HG03175 (cell line): ENCODE measurements at regions not wholly inside any gene's neighbourhood (a gene's known extent, or its start where the extent isn't known, plus 50 kb on each side); places are given as distances from the start of the nearest gene placed in this dataset.
"Not testable (repeated sequence)": the region's sequence is repeated elsewhere in the genome, so short reads cannot be mapped to it uniquely, and the experiment has no call there.

Source experiments
- ATAC-seq: cut with Tn5 transposase; IDR thresholded peaks from one replicate; pipeline ENCODE4 v1.9.1; 2021; ENCODE audit warnings: mild to moderate bottlenecking, moderate library complexity; ENCODE audit not compliant: unreplicated experiment

DNA sequence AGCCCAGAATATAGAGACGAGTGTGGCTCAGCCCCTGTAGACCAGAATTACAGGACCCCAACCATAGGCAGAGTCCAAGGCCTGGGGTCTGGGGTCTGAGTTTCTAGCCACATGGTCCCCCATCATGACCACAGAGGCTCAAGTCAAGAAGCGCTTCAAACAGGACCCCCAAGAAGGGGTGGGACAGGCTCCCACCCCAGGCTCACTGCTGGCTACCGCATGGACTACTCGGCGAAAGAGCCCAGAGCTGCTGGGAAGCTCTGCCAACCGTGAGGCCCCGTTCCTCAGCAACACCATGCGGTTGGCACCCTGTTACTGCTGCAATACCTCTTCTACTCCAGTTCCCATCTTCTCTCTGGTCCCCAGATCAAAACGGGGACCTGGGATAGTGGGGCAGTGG is 254.8 kb downstream of the TEX29 start:
- no peak for ATAC-seq

GRCh38 chr13:111575719-111576118 is 255.3 kb downstream of the TEX29 start:
- no peak for ATAC-seq

GRCh38 chr13:111577208-111577828 is 256.9 kb downstream of the TEX29 start:
- ATAC-seq = no peak

- no peak for ATAC-seq
Measured at GRCh38 chr13:111577956-111578605, 257.6 kb downstream of the TEX29 start.

- no peak for ATAC-seq
Measured at GRCh38 chr13:111584101-111584672, 263.7 kb downstream of the TEX29 start.

- ATAC-seq = no peak
Measured at GRCh38 chr13:111584870-111585269, 264.4 kb downstream of the TEX29 start.

- no peak for ATAC-seq
Measured at GRCh38 chr13:111586291-111586690, 265.8 kb downstream of the TEX29 start.

DNA sequence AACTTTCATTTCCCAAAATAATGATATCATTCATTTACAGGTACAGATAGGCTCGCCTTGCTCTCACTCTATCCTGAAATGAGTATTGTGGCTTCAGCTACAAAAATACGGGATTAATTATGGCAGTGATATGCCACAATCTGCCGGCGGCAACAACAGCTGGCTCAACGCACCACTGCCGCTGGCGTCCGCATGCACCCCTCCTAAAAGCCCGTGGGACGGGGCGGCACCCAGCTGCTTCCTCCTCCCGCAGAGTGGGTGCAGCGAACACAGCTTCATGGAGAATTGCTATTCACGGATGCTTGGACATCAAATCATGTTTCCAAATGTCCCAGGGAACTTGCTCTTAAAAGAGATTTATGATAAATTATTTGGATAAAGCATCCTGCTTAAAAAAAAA is 266.8 kb downstream of the TEX29 start:
- ATAC-seq = no peak

DNA sequence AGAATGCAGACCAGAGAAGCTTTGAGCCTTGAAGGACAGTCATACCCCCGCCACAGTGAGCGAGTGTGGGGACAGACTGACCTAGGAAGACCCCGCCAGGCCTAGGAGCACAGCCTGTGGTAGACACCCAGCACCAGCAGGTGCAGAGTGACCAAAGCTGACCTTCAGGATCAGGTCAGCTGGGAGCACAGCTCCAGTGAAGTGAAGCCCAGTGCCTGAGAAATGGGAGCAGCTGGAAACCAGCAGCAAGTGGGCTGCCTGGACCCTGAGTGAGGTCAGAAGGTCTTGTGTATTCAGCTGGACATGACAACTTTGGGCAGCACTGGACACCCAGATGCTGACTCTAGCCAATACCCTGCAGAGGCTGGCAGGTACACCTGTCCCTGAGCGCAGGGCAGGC is 268.9 kb downstream of the TEX29 start:
- no peak for ATAC-seq

- ATAC-seq = no peak
Measured at GRCh38 chr13:111589992-111590391, 269.6 kb downstream of the TEX29 start.

GRCh38 chr13:111590796-111591195 is 270.4 kb downstream of the TEX29 start:
- no peak for ATAC-seq

DNA sequence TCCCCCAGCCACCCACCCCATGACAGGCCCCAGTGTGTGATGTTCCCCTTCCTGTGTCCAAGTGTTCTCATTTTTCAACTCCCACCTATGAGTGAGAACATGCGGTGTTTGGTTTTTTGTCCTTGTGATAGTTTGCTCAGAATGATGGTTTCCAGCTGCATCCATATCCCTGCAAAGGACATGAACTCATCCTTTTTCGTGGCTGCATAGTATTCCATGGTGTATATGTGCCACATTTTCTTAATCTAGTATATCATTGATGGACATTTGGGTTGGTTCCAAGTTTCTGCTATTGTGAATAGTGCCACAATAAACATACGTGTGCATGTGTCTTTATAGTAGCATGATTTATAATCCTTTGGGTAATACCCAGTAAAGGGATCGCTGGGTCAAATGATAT is 273.0 kb downstream of the TEX29 start:
- not testable (repeated sequence) for ATAC-seq

GRCh38 chr13:111594606-111595005 is 274.2 kb downstream of the TEX29 start:
- no peak for ATAC-seq

- ATAC-seq = no peak
Measured at GRCh38 chr13:111595276-111595675, 274.8 kb downstream of the TEX29 start.

GRCh38 chr13:111595791-111596190 is 275.3 kb downstream of the TEX29 start:
- no peak for ATAC-seq

DNA sequence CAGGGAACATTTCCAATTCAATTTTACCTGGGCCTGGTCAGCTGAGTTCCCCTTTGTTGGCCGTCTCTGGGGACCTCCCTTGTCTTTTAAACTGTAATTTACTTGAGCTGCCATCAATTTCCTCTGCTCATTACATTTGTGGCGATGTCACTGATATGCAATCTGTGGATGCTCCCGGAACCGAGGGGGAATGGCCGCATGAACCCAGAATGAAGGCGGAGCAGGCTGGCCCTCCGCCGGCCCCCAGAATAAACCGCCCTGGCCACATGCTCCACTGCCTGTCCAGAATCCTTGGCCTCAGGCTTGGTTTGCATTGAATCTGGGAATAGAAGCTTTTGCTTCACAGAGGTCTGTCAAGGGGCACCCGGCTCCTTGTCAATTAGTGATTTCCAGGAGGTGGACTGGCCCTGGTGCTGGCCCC is 276.8 kb downstream of the TEX29 start:
- ATAC-seq = no peak

DNA sequence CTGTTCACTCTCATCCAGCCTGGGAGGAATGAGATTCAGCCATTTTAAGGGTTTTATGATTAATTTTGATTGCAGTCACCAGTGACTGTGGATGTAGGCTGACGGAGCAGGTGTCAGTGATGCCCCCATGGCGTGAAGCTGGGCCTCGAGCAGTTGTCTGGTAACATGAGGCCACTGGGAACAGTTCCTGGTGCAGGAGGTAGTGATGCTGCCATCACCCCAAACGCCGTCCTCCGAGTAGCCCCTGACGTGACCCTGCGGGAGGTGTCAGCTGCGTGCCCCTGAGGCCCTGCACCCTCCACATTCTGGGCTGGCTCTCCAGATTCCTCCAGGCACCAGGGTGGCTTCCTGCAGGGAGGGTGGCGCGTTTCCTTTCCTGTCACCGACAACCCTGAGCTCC is 277.2 kb downstream of the TEX29 start:
- ATAC-seq = no peak

DNA sequence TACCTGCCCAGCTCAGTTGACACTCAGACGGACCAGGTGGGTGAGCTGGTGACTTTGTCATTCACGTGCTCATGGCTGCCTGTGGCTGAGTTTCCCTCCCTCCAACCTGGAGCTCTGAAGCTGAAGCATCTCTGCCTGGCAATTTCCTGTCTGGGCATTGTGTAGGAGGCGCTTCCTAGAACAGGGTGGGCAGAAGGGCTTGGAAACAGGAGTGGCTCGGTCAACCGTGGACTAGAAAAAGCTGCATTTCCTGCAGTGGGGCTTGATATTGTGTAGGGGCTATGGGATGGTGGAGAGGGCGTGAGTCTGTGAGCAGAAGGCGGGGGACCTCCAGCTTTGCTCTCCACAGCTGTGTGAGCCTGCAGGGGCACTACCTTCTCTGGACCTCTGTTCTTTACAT is 278.3 kb downstream of the TEX29 start:
- ATAC-seq = no peak

DNA sequence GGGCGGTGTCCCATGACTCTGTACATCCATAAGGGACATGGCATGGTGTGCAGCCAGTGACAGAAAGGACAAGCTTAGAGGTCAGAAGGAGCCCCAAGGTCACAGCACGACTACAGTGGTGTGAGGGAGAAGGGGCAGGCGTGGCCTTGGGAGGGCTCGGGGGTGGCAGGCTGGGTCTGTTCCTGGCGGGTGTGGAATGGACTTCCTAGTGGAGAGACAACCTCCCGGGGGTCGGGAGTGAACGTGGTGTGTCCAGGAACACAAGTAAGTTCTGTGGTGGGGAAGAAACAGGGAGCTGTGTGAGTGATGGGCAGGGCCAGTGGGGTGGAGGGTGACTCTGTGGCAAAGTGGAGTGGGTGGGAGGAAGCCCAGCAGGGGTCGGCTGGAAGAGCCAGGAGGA is 279.3 kb downstream of the TEX29 start:
- no peak for ATAC-seq

DNA sequence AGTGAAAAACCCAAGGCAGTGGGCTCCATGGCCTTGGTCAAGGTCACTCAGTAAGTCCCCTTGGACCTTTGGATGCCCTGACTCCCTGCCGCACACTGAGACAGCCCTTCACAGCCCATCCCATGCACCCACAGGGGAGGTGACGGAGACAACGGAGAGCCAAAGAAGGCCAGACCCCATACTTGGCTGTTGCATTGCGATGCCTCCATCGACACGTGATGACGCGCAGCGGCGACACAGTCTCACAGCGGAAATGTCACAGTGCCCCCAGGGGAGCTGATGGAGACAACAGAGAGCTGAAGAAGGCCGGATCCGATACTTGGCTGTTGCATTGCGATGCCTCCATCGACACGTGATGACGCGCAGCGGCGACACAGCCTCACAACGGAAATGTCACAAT is 282.4 kb downstream of the TEX29 start:
- ATAC-seq = no peak

DNA sequence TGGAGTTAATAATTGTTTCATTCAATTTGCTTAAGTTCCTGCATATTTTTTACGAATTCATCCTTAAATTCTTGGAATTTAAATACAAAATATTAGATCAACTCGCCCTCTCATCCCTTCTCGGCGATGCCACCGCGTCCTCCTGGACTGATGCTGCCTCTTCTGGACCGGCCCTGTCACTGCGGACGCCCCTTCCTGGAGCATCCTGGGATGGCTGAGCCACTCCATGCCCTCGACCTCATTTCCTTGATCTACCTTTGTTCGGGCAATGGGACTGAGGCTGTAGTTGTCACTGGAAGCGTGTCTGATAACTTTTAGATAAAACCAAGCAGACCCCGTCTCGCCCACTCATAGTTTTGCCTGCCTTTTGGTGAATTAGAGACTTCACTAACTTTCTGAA is 283.7 kb downstream of the TEX29 start:
- no peak for ATAC-seq

DNA sequence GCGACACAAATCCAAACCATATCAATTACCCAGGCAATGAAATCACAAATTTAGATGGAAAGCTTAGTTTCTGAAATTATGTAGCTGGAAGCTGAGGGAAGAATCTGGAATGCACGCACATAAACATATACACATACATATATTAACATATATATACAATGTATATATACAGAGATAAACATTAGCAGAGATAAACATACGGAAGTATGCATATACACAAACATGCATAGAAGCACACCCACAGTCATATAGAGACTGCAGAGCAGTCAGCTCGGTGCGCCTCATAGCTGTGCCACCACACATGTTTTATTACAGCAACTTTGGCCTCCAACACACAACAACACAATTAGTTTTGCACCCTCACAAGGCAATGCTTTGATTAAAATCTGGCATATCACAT is 288.1 kb downstream of the TEX29 start:
- no peak for ATAC-seq

- no peak for ATAC-seq
Measured at GRCh38 chr13:111609631-111610030, 289.2 kb downstream of the TEX29 start.
